ENCODE measurements at regions not wholly inside any gene's neighbourhood (a gene's known extent, or its start where the extent isn't known, plus 50 kb on each side); places are given as distances from the start of the nearest gene placed in this dataset.

- no peak for DNase-seq
- Histone ChIP-seq H3K36me3 (ENCODE audit: control insufficient read depth, insufficient read depth, low read length) (no peaks in the 10 kb centered on the region), H3K27me3 (ENCODE audit: control insufficient read depth, insufficient read depth, low read length) (peaks cover 15% of the 10 kb centered on the region), H3K27ac (ENCODE audit: low read length) (no peak overlapping the region), H3K4me1 (ENCODE audit: control insufficient read depth, insufficient read depth, low read length) (no peaks in the 10 kb centered on the region), H3K9me3 (replicated peaks; ENCODE audit: control insufficient read depth, low read depth, low read length) (no peaks in the 10 kb centered on the region), H3K4me3 (ENCODE audit: low read length) (no peak overlapping the region)
- WGBS (ENCODE audit: insufficient coverage), result 83% methylated on average over 23 of the region's 24 CpGs
These were observed 158.3 kb downstream of the RTP5 start for GRCh38 chr2:242027676-242028450.

GRCh38 chr2:242029422-242030225 is 160.1 kb downstream of the RTP5 start:
- H3K9me3 ChIP-seq (replicated peaks; ENCODE audit: control insufficient read depth, low read depth, low read length), result no peaks in the 10 kb centered on the region
- H3K4me3 ChIP-seq (ENCODE audit: low read length), result no peak overlapping the region
- peaks cover 18% of the 10 kb centered on the region for H3K27me3 ChIP-seq (ENCODE audit: control insufficient read depth, insufficient read depth, low read length)
- WGBS (ENCODE audit: insufficient coverage), result 83% methylated on average over 20 of the region's 21 CpGs
- DNase-seq, result no peak
- no peaks in the 10 kb centered on the region for H3K36me3 ChIP-seq (ENCODE audit: control insufficient read depth, insufficient read depth, low read length)
- no peaks in the 10 kb centered on the region for H3K4me1 ChIP-seq (ENCODE audit: control insufficient read depth, insufficient read depth, low read length)
- H3K27ac ChIP-seq (ENCODE audit: low read length), result no peak overlapping the region

- WGBS (ENCODE audit: insufficient coverage), result 80% methylated on average over 9 of the region's 9 CpGs
- no peaks in the 10 kb centered on the region for H3K9me3 ChIP-seq (replicated peaks; ENCODE audit: control insufficient read depth, low read depth, low read length)
- peaks cover 18% of the 10 kb centered on the region for H3K27me3 ChIP-seq (ENCODE audit: control insufficient read depth, insufficient read depth, low read length)
- no peak overlapping the region for H3K27ac ChIP-seq (ENCODE audit: low read length)
- H3K36me3 ChIP-seq (ENCODE audit: control insufficient read depth, insufficient read depth, low read length), result no peaks in the 10 kb centered on the region
- no peak for DNase-seq
- no peak overlapping the region for H3K4me3 ChIP-seq (ENCODE audit: low read length)
- H3K4me1 ChIP-seq (ENCODE audit: control insufficient read depth, insufficient read depth, low read length), result no peaks in the 10 kb centered on the region
These were observed 160.7 kb downstream of the RTP5 start for GRCh38 chr2:242030226-242030575.

- H3K27ac ChIP-seq (ENCODE audit: low read length), result no peak overlapping the region
- H3K27me3 ChIP-seq (ENCODE audit: control insufficient read depth, insufficient read depth, low read length), result peaks cover 19% of the 10 kb centered on the region
- H3K36me3 ChIP-seq (ENCODE audit: control insufficient read depth, insufficient read depth, low read length), result no peaks in the 10 kb centered on the region
- no peak for DNase-seq
- WGBS (ENCODE audit: insufficient coverage), result 59% methylated on average over 10 of the region's 12 CpGs
- no peaks in the 10 kb centered on the region for H3K9me3 ChIP-seq (replicated peaks; ENCODE audit: control insufficient read depth, low read depth, low read length)
- no peak overlapping the region for H3K4me3 ChIP-seq (ENCODE audit: low read length)
- no peaks in the 10 kb centered on the region for H3K4me1 ChIP-seq (ENCODE audit: control insufficient read depth, insufficient read depth, low read length)
These were observed 161.3 kb downstream of the RTP5 start for GRCh38 chr2:242030858-242031257.

- H3K27me3 ChIP-seq (ENCODE audit: control insufficient read depth, insufficient read depth, low read length), result peaks cover 19% of the 10 kb centered on the region
- no peaks in the 10 kb centered on the region for H3K9me3 ChIP-seq (replicated peaks; ENCODE audit: control insufficient read depth, low read depth, low read length)
- DNase-seq, result no peak
- no peak overlapping the region for H3K4me3 ChIP-seq (ENCODE audit: low read length)
- WGBS (ENCODE audit: insufficient coverage), result 76% methylated on average over 12 of the region's 20 CpGs
- no peaks in the 10 kb centered on the region for H3K4me1 ChIP-seq (ENCODE audit: control insufficient read depth, insufficient read depth, low read length)
- no peak overlapping the region for H3K27ac ChIP-seq (ENCODE audit: low read length)
- H3K36me3 ChIP-seq (ENCODE audit: control insufficient read depth, insufficient read depth, low read length), result no peaks in the 10 kb centered on the region
These were observed 162.0 kb downstream of the RTP5 start for GRCh38 chr2:242031481-242032019.

- H3K4me3 ChIP-seq (ENCODE audit: low read length), result no peak overlapping the region
- H3K4me1 ChIP-seq (ENCODE audit: control insufficient read depth, insufficient read depth, low read length), result no peaks in the 10 kb centered on the region
- no peaks in the 10 kb centered on the region for H3K36me3 ChIP-seq (ENCODE audit: control insufficient read depth, insufficient read depth, low read length)
- peaks cover 19% of the 10 kb centered on the region for H3K27me3 ChIP-seq (ENCODE audit: control insufficient read depth, insufficient read depth, low read length)
- no peaks in the 10 kb centered on the region for H3K9me3 ChIP-seq (replicated peaks; ENCODE audit: control insufficient read depth, low read depth, low read length)
- WGBS (ENCODE audit: insufficient coverage), result 64% methylated on average over 17 of the region's 20 CpGs
- no peak overlapping the region for H3K27ac ChIP-seq (ENCODE audit: low read length)
- no peak for DNase-seq
These were observed 163.5 kb downstream of the RTP5 start for GRCh38 chr2:242032780-242033656.

- Histone ChIP-seq H3K27me3 (ENCODE audit: control insufficient read depth, insufficient read depth, low read length) (peaks cover 21% of the 10 kb centered on the region), H3K9me3 (replicated peaks; ENCODE audit: control insufficient read depth, low read depth, low read length) (no peaks in the 10 kb centered on the region), H3K4me1 (ENCODE audit: control insufficient read depth, insufficient read depth, low read length) (no peaks in the 10 kb centered on the region), H3K36me3 (ENCODE audit: control insufficient read depth, insufficient read depth, low read length) (no peaks in the 10 kb centered on the region), H3K4me3 (ENCODE audit: low read length) (no peak overlapping the region), H3K27ac (ENCODE audit: low read length) (no peak overlapping the region)
- WGBS (ENCODE audit: insufficient coverage), result 47% methylated on average over 4 of the region's 6 CpGs
- no peak for DNase-seq
These were observed 164.6 kb downstream of the RTP5 start for GRCh38 chr2:242034138-242034537.

- H3K27ac ChIP-seq (ENCODE audit: low read length), result no peak overlapping the region
- peaks cover 21% of the 10 kb centered on the region for H3K27me3 ChIP-seq (ENCODE audit: control insufficient read depth, insufficient read depth, low read length)
- 68% methylated on average over 36 of the region's 37 CpGs for WGBS (ENCODE audit: insufficient coverage)
- no peaks in the 10 kb centered on the region for H3K36me3 ChIP-seq (ENCODE audit: control insufficient read depth, insufficient read depth, low read length)
- H3K9me3 ChIP-seq (replicated peaks; ENCODE audit: control insufficient read depth, low read depth, low read length), result no peaks in the 10 kb centered on the region
- DNase-seq, result no peak
- H3K4me1 ChIP-seq (ENCODE audit: control insufficient read depth, insufficient read depth, low read length), result no peaks in the 10 kb centered on the region
- no peak overlapping the region for H3K4me3 ChIP-seq (ENCODE audit: low read length)
These were observed 165.7 kb downstream of the RTP5 start for GRCh38 chr2:242034996-242035814.

GRCh38 chr2:242035858-242036652 is 166.5 kb downstream of the RTP5 start:
- Histone ChIP-seq H3K27me3 (ENCODE audit: control insufficient read depth, insufficient read depth, low read length) (peaks cover 21% of the 10 kb centered on the region), H3K36me3 (ENCODE audit: control insufficient read depth, insufficient read depth, low read length) (no peaks in the 10 kb centered on the region), H3K4me1 (ENCODE audit: control insufficient read depth, insufficient read depth, low read length) (no peaks in the 10 kb centered on the region), H3K9me3 (replicated peaks; ENCODE audit: control insufficient read depth, low read depth, low read length) (no peaks in the 10 kb centered on the region), H3K27ac (ENCODE audit: low read length) (no peak overlapping the region), H3K4me3 (ENCODE audit: low read length) (no peak overlapping the region)
- WGBS (ENCODE audit: insufficient coverage), result 73% methylated on average over 8 of the region's 17 CpGs
- DNase-seq, result no peak
